BLaER1 treated with 17β-estradiol and CSF1 and Interleukin-3, amounts not matched to agents 10 nM and 100 nM (cell line): ENCODE measurements at regions not wholly inside any gene's neighbourhood (a gene's known extent, or its start where the extent isn't known, plus 50 kb on each side); places are given as distances from the start of the nearest gene placed in this dataset.
"Not testable (repeated sequence)": the region's sequence is repeated elsewhere in the genome, so short reads cannot be mapped to it uniquely, and the experiment has no call there.

Experiments
- H3K27ac ChIP-seq, 11 experiments: shearing (Covaris generic); formaldehyde crosslinking; 2 replicates each; pipeline ENCODE4 v1.8.1; 2022
- H3K27me3 ChIP-seq, 11 experiments: shearing (Covaris generic); formaldehyde crosslinking; 2 replicates each; pipeline ENCODE4 v1.8.1; 2022
- H3K36me3 ChIP-seq, 11 experiments: shearing (Covaris generic); formaldehyde crosslinking; 2 replicates each; pipeline ENCODE4 v1.8.1; 2022
- H3K4me1 ChIP-seq, 10 experiments: shearing (Covaris generic); formaldehyde crosslinking; 2 replicates each; pipeline ENCODE4 v1.8.1; 2022
- H3K4me2 ChIP-seq, 11 experiments: shearing (Covaris generic); formaldehyde crosslinking; 2 replicates each; pipeline ENCODE4 v1.8.1; 2022
- H3K4me3 ChIP-seq, 10 experiments: shearing (Covaris generic); formaldehyde crosslinking; 2 replicates each; pipeline ENCODE4 v1.8.1; 2022
- H3K9ac ChIP-seq, 11 experiments: shearing (Covaris generic); formaldehyde crosslinking; 2 replicates each; pipeline ENCODE4 v1.8.1; 2022
- H3K9me3 ChIP-seq, 11 experiments: shearing (Covaris generic); formaldehyde crosslinking; replicated peaks in 1 of 11; 2 replicates each; pipeline ENCODE4 v1.8.1; 2022
- H4K20me1 ChIP-seq, 11 experiments: shearing (Covaris generic); formaldehyde crosslinking; 2 replicates each; pipeline ENCODE4 v1.8.1; 2022

DNA sequence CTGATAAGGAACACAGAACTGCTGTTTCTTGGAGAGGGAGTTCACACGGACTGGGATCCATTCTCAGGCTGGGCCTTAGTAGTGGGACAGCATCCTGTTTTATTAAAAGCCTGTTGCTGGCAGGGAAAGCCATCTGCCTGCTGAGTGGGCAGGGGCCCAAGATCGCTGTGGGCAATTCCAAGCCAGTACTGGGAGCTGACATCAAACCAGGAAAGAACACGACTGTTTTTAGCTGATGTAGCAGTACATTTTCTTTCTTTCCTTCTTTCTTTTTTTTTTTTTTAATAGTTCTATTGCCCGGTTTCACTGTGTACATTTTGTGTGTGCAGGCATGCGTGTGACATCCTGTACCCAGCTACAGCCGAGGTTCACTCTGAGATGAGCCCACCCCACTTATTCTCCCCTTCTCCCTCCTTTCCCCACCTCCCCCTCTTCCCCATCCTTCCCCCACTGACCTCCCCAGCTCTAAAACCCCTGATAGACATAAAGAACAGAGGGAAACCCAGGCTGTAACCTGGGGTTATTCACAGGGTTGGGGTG lies 143.5 kb upstream of the PLGLB2 start:
- H3K4me3 ChIP-seq, H3K9ac ChIP-seq, H3K27me3 ChIP-seq, H3K4me2 ChIP-seq, H3K4me1 ChIP-seq, H4K20me1 ChIP-seq, H3K27ac ChIP-seq, H3K9me3 ChIP-seq, H3K36me3 ChIP-seq: not testable (repeated sequence)

DNA sequence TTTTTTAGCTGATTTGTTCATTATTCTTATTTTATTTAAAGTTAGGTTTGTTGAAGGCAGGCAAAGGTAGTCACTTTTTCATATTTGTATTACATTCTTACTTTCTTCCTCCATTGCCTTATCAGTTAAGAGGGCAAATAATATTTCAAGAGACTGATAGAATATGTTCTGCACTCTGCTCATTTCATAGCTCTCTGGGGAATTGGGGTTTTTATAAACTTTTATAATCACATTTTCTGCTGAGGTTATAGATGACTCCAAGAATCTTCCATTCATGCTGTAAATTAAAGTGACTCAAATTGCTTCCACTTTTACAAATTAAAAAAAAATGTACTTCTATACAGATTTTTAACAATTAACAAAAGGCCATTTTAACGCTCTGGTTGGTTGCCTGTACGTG lies 142.9 kb upstream of the PLGLB2 start:
- H3K27ac ChIP-seq, H3K4me1 ChIP-seq, H3K36me3 ChIP-seq, H3K9ac ChIP-seq, H3K4me3 ChIP-seq, H4K20me1 ChIP-seq, H3K27me3 ChIP-seq, H3K9me3 ChIP-seq, H3K4me2 ChIP-seq: not testable (repeated sequence)

DNA sequence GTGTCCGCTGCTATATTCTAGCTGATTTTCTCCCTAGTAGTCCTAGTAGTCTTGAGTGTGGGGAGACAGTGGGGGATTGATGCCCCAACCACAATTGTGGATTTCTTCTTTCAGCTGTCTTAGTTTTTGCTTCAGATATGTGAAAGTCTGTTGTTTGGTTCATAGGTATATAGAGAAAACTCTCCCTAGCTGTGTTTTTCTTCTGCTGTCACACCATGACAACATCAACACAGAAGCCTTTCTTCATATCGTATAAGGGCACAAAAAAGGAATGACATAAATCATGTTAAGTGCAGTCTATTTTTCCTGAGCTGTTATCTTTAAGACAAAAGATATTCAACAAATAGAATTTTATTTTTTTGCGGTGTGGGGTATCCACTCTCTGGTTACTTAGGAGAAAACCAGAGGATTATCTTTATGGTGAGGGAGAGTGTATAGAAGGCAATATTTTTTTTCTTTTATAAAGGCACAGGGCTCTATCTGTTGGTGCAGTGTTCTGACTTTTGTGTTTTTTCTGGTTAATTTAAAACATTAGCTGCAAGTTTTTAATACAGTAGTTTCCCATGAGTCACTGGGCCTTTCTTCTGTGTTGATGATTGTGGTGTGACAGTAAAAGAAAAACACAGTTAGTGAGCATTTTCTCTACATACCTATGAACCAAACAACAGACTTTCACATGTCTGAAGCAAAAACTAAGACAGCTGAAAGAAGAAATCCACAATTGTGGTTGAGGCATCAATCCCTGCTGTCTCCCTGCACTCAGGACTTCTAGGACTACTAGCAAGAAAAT lies 139.3 kb upstream of the PLGLB2 start:
- not testable (repeated sequence) for H3K4me2 ChIP-seq, H3K27ac ChIP-seq, H3K9ac ChIP-seq, H3K27me3 ChIP-seq, H3K4me3 ChIP-seq, H3K4me1 ChIP-seq, H4K20me1 ChIP-seq, H3K36me3 ChIP-seq, H3K9me3 ChIP-seq

DNA sequence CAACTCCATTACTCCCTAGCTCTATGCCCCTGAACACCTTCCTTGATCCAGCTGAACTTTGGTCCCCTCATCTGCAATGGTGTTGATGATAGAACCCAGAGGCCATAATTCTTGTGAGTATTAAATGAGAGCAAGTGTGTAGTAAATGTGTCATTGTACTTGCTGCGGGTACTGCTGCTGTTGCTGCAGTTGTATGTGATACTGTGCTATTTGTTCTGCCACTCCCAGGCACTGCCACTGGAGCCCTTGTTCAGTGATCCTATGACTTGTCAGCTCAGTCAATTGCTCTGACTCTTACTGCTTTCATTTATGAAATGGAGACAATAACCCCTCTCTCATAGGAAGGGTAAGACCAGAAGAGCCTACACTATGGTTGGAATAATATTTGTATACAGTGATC lies 136.9 kb upstream of the PLGLB2 start:
- H3K27me3 ChIP-seq, H4K20me1 ChIP-seq, H3K4me3 ChIP-seq, H3K27ac ChIP-seq, H3K4me1 ChIP-seq, H3K36me3 ChIP-seq, H3K9me3 ChIP-seq, H3K4me2 ChIP-seq, H3K9ac ChIP-seq: not testable (repeated sequence)

DNA sequence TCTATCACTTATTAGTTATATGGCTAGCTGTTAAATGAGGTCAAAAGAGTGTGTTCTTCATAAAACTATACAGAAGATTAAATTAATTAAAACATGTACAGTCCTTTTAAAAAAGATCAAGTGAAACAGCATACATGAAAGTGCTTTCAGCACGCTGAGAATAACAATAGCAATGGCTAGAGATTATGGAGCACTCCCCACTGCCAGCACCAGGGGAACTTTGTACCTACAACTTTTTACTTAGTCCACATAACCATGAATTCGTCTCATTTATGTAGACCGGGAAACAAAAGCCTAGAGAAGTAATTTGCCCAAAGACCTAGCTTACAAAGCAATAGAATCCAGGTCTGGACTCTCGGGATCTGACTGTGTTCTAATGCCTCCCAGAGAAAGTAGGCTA lies 136.5 kb upstream of the PLGLB2 start:
- H3K36me3 ChIP-seq, H3K4me1 ChIP-seq, H3K27ac ChIP-seq, H3K9ac ChIP-seq, H3K4me3 ChIP-seq, H3K9me3 ChIP-seq, H4K20me1 ChIP-seq, H3K4me2 ChIP-seq, H3K27me3 ChIP-seq: not testable (repeated sequence)

DNA sequence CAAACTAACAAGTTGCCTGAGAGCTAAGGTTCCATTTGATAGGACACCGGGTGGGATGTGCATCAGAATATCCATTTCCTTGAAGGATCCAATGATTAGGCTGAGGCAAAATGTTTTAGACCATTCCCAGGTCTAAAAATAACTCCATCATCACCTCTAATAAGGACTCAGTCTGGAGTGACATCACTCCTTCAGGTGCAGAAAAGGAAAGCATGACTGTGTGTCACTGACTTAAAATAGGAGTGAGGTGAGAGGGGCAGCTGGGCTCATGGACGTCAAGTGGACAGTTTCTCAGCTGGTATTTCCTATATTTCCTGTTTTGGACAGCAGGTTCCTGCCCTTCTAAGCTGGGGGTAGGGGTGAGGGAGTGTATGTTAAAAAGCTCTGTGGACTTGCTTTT lies 135.9 kb upstream of the PLGLB2 start:
- H3K27ac ChIP-seq = not testable (repeated sequence)

DNA sequence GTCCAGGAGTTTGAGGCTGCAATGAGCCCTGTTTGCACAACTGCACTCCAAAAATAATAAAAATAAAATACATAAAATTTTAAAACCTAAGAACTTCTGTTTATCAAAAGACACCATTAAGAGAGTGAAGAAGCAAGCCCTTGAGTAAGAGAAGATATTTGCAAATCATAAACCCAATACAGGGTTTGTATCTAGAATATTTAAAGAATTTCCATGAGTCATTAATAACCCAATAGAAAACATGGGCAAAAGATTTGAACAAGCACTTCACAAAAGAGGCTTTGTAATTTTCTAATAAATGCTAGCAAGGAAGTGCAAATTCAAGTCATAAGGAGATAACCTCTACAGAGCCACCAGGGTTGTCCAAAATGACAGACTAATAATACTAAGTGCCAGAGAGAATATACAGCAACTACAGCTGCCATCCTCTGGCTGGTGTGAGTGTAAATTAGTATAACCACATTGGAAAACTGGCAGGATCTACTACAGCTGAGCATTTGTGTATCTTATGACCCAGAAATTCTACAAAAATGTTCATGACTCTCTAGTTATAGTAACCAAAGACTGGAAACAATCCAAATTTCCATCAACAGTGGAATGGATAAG lies 133.0 kb upstream of the PLGLB2 start:
- H3K9me3 ChIP-seq, H3K27me3 ChIP-seq, H3K4me1 ChIP-seq, H3K4me2 ChIP-seq, H4K20me1 ChIP-seq, H3K4me3 ChIP-seq, H3K27ac ChIP-seq, H3K9ac ChIP-seq, H3K36me3 ChIP-seq: not testable (repeated sequence)

More for the DNA sequence above, 135.9 kb upstream of the PLGLB2 start:
- H3K9ac ChIP-seq, H3K4me2 ChIP-seq, H3K9me3 ChIP-seq, H3K27me3 ChIP-seq, H4K20me1 ChIP-seq, H3K4me1 ChIP-seq, H3K4me3 ChIP-seq, H3K36me3 ChIP-seq: not testable (repeated sequence)

DNA sequence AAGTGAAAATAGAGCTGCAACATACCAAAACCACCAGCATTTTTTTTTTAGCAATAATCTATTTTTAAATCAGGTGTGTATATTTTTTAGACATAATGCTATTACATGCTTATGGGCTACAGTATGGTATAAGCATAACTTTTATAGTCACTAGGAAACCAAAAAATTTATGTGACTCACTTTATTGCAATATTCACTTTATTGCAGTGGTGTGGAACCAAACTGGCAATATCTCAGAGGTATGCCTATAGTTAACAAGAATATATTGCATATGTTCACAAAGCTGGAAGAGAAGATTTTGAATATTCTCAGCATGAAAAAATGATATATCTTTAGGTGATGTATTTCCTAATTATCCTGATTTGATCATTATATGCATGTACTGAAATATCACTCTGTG lies 128.8 kb upstream of the PLGLB2 start:
- H3K9me3 ChIP-seq, H3K27me3 ChIP-seq, H3K4me2 ChIP-seq, H3K4me3 ChIP-seq, H3K9ac ChIP-seq, H3K4me1 ChIP-seq, H4K20me1 ChIP-seq, H3K27ac ChIP-seq, H3K36me3 ChIP-seq: not testable (repeated sequence)

DNA sequence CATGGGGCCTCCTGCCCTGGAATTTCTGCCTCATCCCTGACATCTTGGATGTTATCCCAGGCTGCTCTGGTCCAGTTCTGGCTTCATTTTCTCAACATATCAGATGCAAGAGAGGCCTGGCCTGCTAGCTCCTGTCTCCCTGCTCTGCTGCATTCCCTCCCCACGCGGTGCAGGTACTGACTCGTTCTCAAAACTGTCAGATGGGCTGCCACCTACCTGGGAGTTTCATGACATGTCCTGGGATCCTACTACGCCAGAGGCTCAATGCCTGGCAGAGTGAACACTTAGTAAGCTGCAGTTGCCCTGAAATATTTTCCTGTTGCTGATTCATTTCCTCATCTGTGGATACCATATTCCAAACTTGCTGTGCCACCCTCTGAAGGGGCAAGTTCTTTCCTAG lies 126.7 kb upstream of the PLGLB2 start:
- H3K4me3 ChIP-seq, H4K20me1 ChIP-seq, H3K27me3 ChIP-seq, H3K9me3 ChIP-seq, H3K4me2 ChIP-seq, H3K27ac ChIP-seq, H3K9ac ChIP-seq, H3K4me1 ChIP-seq, H3K36me3 ChIP-seq: not testable (repeated sequence)

DNA sequence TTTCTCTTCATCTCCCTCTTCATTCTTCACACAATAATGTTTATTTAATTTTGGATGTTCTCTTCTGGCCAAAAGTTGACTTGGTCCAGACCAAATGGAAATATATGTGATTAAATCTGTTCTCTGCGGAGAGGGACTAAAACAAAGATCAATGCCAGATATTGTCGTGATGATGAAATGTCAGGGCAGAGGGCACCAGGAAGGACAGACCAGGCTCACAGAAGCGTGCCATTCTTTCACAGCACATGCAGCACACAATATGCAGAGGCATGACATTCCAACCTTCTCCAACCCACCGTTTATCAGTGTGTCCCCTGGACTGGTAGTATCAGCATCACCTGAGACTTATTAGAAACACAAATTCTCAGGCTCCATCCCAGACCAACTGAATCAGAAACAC lies 125.2 kb upstream of the PLGLB2 start:
- H3K27me3 ChIP-seq, H3K27ac ChIP-seq, H4K20me1 ChIP-seq, H3K36me3 ChIP-seq, H3K4me2 ChIP-seq, H3K4me3 ChIP-seq, H3K9ac ChIP-seq, H3K9me3 ChIP-seq, H3K4me1 ChIP-seq: not testable (repeated sequence)

DNA sequence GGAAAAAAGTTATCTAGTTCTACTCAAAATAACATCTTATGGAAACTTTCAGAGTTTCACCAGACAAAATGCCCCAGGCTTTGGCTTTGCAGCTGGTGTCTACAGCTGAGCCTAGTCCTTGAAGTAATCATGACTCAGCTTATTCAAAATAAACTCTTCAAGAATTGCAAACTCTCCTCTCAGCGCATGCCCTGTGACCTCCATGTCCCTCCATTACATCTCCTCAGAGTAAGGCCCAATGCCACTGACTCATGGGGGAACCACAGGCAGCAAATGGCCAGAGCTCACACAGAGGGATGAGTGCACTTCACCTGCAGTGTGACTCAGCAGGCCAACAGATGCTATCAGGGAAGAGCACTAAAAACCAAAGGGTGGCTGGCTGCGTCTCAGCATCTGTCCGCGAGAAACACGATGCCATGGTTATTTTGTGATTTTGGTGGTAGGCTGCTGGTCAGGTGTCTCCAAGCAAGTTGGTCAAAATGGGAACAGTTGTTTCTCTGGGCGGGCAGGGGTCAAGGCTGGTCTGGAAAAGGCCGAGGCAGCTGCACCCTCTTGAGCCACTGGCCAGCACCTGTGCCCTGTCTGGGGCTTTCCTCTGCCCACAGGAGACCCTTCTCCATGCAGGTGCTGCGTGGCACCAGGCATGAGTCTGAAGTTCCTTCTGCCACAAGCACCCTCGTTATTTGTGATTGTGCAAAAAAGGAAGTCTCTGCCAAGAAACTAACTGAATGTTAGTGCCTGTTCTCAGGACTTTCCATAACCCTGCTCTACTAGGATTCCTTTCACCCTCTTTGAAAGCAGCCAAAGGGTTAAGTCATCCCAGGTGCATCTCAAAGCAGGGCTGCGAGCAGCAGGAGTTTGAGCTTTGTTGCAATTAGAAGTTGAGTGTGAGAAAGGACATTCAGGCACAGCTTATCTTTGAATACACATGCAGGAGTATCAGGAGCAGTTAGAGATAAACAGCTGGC lies 118.1 kb upstream of the PLGLB2 start:
- H3K9me3 ChIP-seq, H3K4me2 ChIP-seq, H4K20me1 ChIP-seq, H3K9ac ChIP-seq, H3K4me3 ChIP-seq, H3K36me3 ChIP-seq, H3K4me1 ChIP-seq, H3K27me3 ChIP-seq, H3K27ac ChIP-seq: not testable (repeated sequence)

DNA sequence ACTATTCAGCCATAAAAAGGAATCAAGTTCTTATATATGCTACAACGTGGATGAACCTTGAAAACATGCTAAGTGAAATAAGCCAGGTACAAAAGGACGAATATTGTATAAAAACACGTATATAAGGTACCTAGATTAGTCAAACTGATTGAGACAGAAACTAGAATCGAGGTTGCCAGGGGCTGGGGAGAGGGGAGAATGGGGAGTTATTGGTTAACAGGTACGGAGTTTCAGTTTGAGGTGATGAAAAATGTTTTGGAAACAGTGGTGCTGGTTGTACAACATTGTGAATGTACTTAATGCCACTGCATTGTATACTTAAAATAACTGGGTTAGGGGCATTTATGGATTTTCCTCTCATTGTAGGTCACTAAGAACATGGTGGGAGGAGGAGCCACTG lies 117.0 kb upstream of the PLGLB2 start:
- not testable (repeated sequence) for H3K4me2 ChIP-seq, H3K27me3 ChIP-seq, H3K4me1 ChIP-seq, H3K36me3 ChIP-seq, H4K20me1 ChIP-seq, H3K9ac ChIP-seq, H3K9me3 ChIP-seq, H3K27ac ChIP-seq, H3K4me3 ChIP-seq

DNA sequence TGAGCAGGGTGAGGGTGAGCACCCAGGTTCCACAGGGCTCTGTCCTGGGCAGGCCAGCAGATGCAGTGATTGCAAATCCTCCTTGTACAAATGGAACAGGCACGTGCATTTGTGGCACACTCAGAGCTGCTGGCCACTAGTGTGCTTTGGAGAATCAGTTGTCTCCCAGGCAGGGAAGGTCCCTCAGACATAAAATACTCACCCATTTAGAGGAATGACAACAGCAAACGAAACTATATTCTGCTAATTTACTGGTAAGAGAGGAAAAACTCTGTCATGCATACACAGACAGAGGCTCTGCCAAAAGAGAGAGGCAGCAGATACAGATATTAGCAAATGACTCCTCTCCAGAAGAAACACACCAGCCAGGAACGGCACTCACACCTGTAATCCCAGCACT lies 116.5 kb upstream of the PLGLB2 start:
- not testable (repeated sequence) for H3K36me3 ChIP-seq, H4K20me1 ChIP-seq, H3K4me1 ChIP-seq, H3K27me3 ChIP-seq, H3K27ac ChIP-seq, H3K9me3 ChIP-seq, H3K4me3 ChIP-seq, H3K9ac ChIP-seq, H3K4me2 ChIP-seq
